Fibroblast of skin of left quadriceps (primary cell): ENCODE measurements at regions not wholly inside any gene's neighbourhood (a gene's known extent, or its start where the extent isn't known, plus 50 kb on each side); places are given as distances from the start of the nearest gene placed in this dataset.

Experiments
- DNase-seq, 2 experiments: peaks; one replicate each; pipeline ENCODE4 v3.0.0-alpha.2; 2013; ENCODE audit warnings: low read depth in 2 of 2

DNA sequence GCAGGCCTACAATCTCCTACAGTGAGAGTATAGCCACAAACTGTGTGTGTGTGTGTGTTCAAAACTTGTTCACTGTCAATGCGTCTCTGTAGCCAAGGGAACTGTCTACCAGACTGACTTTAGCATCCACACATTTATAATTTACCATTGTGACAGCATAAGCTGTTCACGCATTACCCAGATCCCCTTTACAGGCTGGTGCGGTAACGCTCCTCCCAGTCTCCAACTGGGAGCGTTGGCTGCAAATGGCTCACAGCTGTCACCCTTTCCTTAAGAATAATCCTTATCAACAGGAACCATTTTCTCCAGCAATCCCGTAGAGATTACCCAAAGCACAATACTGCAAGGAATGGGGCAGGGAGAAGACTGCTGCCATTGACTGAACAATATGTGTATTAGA lies 199.5 kb downstream of the GPAM start:
- DNase-seq: no peak

- DNase-seq: no peak
Observed at GRCh38 chr10:111986079-111986478, 197.5 kb downstream of the GPAM start.

DNA sequence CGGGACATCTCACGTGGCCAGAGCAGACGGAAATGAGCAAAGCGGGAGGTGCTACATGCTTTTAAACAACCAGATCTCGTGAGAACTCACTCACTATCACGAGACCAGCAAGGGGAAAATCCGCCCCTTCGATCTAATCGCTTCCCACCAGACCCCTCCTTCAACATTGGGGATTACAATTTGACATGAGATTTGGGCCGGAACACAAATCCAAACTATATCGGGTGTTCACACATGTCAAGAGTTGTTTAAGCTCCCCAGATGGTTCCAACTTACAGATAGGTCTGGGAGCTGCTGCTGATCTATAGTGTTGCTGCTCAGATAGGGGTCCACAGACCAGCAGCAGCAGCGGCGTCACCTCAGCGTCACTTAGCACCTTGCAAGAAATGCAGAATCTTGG lies 194.9 kb downstream of the GPAM start:
- DNase-seq: no peak

DNA sequence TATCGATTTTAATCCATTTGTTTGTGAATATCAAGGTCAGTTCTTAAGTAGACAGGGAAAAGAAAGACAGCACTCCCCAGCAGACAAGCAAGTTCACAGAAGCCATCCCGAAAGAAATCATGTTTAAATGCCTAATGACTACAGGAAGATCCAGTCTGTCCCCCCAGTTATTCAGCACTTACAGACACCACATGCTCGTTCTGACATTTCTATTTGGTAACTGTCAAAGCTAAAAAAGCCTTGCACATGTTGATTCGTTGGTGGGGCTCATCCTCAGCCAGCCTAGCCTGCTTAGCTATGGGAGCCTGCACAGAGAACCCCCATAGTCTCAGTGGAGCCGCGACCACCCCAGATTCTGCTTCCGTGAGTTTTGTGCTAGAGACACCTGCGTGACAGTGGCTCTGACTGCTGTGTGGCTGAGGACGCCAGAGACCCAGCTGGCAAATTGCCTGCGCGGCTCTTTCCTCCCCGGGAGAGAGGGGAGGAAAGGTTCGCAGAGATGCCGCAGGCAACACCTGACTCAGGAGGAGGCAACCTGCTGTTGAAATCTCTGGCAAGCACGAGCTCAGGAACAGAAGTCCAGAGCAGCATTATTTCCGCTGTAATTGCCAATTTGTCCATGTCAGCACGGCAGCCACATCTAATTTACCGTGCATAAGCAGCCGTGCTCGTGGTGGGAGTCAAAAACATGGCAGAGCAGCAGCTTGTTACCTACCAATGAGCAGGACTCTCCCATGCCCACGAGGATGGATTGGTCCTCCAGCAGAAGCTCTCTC lies 194.2 kb downstream of the GPAM start:
- no peak for DNase-seq

GRCh38 chr10:111990734-111991133 lies 192.8 kb downstream of the GPAM start:
- no peak for DNase-seq

GRCh38 chr10:111993321-111993720 lies 190.2 kb downstream of the GPAM start:
- DNase-seq: no peak

- DNase-seq: no peak
Observed at GRCh38 chr10:111993872-111994426, 189.6 kb downstream of the GPAM start.

DNA sequence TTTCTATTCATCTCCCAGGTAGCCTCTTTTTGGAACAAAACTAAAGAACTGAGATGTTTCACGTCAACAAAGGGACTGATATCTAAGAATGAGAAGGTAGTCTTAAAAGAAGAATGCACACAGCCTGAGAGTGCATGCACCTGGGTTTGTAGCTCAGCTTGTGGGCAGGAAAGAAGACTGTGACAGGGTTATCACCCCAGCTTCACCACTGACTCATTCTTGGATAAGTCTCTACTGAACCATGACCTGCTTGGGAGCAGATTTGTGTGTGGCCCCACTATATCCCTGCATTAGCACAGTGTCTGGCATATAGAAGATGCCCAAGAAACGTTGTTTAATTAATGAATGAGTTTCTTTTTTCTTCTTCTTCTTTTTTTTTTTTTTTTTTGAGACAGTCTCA lies 187.5 kb downstream of the GPAM start:
- DNase-seq: no peak

- no peak for DNase-seq
Observed at GRCh38 chr10:111998728-111999127, 184.8 kb downstream of the GPAM start.

DNA sequence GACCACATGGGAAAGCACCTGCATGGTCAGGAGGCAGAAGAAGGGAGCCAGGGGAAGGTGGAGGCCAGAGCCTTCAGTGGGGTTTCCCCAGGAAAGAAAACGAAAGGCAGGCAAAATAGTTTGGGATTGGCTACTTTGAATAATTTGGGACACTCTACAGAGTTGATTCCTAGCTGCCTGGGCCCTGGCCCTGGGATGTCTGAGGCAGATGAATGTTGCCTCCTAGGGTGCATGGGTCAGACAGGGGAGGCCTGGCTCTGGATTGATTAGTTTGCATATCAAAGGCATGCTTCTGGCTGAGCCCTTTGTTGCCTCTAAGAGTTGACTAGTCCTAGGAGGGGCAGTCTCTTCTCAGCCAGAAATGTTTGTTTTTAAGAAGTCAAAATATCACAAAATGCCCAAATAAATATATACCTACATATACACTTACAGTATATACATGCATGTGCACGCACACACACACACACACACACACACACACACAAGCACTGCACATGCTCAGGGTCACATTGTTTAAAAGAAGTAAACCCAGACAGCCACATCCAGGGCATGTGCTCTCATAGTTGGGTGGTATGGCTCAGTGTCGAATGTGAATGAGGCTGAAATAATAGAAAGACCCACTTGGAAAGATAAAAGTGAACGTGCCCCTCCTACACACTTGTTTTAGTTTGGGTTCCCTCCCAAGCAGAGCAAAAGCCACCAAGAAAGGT lies 184.2 kb downstream of the GPAM start:
- no peak for DNase-seq

DNA sequence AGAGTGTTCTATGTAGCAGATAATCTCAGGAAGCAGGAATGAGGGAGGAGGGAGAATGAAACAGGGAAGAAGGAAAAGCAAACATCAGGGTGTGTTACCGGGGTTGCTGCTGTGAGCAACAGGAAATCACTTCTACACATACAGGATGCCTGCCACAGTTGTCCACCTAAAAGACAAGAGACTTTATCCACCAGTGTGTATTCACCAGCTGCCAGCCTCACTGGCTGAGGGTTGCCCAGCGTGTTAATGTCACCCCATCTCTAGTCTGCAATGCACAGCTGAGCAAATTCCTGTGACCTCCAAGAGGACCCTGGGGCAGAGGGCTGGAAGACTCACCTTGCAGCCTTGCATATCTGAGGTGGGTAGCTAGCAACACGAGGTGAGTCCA lies 183.7 kb downstream of the GPAM start:
- DNase-seq: no peak

- DNase-seq: no peak
Observed at GRCh38 chr10:112000466-112000865, 183.1 kb downstream of the GPAM start.

GRCh38 chr10:112002206-112002605 lies 181.4 kb downstream of the GPAM start:
- no peak for DNase-seq

DNA sequence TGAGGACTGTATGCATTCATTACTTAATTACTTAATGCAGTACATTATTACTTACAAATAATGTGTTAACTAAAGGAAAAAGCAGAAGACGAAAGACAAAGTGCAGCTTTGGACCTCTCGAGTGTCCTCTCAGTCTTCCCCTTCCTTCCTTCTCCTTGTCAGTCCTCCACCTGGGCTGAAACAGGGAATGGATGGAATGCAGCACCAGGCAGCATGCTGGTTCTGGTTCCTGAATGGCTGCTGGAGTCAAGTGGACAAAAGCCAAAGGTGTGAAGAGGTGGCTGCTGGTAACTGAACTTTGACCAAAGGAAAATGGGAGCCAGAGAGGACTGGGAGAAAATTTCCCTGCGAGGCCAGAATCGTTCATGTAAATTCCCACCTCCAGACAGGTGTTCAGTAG lies 179.5 kb downstream of the GPAM start:
- no peak for DNase-seq

DNA sequence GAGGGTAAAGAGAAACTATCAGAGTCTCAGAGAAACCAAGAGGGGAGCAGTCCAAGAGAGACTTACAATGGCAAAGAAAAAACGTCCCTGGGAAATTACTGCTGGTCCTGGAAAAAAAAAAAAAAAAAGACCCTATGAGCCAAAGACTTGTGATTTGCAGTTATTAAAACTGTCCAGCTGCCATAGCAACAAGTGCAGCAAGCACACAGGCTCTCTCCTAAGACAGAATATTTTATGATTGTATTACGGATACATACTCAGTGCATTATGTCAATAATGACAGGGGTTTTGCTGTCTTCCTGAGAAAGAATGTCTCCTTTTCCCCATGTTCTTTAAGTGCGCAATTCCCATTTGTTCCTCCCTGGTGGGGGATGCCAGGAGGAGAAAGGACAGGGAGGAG lies 178.5 kb downstream of the GPAM start:
- DNase-seq: no peak

DNA sequence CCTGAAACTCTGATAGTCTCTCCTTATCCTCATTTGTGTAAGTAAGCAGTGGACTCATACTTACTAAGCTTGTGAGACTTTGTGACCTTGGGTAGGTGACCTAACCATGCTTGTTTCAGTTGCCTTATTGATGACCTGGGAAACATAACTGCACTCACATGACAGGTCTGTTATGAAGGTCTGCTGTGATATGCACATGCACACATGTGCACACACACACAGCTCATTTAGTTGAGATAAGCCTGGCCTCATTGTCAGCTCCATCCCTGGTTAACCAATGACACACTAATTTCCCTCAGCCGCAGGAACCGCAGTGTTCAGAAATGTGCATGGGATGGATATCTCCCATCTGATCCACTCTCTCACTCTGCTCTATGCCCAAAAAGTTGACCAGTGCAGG lies 177.2 kb downstream of the GPAM start:
- no peak for DNase-seq

GRCh38 chr10:112006831-112007230 lies 176.7 kb downstream of the GPAM start:
- no peak for DNase-seq

DNA sequence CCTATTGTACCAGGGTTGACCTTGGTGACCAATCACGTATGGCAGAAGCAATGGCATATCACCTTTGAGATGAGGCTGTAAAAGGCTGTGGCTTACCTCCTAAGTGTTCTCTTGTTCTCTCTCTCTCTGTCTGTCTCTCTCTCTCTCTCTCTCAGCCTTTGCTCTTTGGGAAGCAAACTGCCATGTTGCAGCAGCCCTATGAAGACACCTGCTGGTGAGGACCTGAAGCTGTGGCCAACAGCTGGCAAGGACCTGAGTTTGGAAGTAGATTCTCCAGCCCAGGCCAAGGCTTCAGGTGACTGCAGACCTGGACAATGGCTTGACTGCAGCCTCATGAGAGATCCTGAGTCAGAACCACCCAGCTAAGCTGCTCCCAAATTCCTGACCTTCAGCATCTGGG lies 161.4 kb downstream of the GPAM start:
- DNase-seq: no peak

DNA sequence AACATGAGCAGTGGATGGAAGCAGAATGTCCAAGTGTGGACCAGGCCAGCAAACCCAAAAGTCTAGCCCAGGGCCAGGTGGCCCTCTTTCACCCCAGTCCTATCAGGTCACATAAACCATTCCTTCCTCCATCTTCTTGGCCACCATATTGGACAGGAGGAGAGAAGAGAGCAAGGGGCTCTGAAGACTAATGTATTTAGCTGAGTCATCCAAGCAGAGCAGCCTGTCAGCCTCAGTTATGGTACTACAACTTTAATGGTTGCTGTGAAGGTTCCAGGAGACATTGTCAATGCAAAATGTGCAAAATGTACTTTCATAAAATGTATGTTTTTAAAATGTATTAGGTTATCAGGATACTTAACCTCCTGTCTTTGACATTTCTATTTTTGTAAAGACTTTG lies 159.5 kb downstream of the GPAM start:
- no peak for DNase-seq

- DNase-seq: no peak
Observed at GRCh38 chr10:112025228-112025627, 158.3 kb downstream of the GPAM start.

- no peak for DNase-seq
Observed at GRCh38 chr10:112026438-112026837, 157.1 kb downstream of the GPAM start.

DNA sequence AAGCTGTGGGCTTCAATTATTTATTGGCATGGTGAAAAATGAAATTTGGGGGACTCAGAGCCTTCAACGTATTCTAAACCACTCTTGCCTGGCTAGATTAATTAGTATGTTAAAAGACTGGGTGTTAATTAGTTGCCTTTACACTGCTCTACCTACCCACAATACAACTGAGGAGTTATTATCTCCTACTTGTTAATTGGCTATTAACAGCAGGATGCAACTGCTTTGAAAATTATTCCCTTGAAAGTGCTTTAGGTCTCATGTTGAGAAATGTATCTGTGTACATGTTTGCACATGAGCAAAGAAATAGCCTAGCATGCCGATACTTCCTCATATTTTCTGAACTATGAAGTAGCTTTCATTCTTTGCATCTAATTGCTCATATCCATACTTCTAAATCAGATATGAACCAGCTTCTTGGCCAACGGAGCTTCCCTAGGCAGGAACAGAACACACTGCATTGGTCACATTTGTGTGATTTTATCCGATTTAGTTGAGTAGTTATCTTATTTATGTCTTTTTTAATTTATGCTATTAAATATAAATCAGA lies 155.8 kb downstream of the GPAM start:
- no peak for DNase-seq

DNA sequence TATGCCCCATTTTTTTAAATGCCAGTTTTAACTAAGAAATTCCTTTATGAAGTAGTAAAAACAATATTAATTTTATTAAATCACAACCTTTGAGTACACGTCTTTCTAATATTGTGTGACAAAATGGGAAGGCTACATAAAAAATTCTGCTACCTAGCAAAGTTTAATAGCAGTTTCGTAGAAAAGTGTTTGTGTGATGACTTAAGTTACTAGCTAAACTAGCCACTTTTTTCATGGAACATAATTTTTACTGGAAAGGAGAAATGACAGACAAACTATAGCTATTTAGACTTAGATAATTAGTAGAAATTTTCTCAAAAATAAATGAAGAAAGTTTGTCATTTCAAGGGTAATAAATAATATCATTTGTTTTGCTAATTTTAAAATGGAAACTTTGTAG lies 153.1 kb downstream of the GPAM start:
- DNase-seq: no peak
